Testis (tissue), 2 donors: ENCODE measurements at regions not wholly inside any gene's neighbourhood (a gene's known extent, or its start where the extent isn't known, plus 50 kb on each side); places are given as distances from the start of the nearest gene placed in this dataset.

Experiments used
- POLR2A ChIP-seq: fragments of 450-650 bp; IDR thresholded peaks from one replicate; pipeline ENCODE4 v1.6.1; 2017; ENCODE audit warnings: antibody characterized with exemption, mild to moderate bottlenecking, moderate library complexity
- TF ChIP-seq, protein P1 (sequence below), 3 experiments: fragments of 450-650 bp in 2 of 3; fragments of 200-600 bp in 1 of 3; sonication (generic) in 1 of 3; IDR thresholded peaks; one replicate each; pipeline ENCODE4 v1.5.1; 2016 to 2019; ENCODE audit warnings: antibody characterized with exemption in 3 of 3, mild to moderate bottlenecking in 2 of 3, moderate library complexity in 1 of 3

DNA sequence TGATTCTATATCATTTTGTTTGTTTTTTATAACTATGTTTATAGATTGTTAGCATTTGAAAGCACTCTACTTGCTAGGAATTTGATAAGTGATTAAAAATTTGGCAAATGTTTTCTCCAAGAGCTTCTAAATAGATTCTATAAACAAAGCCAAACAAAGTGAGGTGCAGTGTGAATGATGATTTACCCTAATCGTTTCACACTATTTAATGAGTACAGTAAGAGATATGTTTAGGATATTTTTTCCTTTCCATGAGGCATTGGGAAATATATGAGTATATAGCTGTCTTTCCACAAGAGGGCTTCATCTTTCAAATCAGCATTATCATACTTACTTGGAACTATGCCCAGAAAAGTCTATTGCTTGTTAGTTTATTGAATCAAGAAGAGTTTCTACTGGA, 277.0 kb upstream of the BRINP3 start:
- TF ChIP-seq, protein P1, sequence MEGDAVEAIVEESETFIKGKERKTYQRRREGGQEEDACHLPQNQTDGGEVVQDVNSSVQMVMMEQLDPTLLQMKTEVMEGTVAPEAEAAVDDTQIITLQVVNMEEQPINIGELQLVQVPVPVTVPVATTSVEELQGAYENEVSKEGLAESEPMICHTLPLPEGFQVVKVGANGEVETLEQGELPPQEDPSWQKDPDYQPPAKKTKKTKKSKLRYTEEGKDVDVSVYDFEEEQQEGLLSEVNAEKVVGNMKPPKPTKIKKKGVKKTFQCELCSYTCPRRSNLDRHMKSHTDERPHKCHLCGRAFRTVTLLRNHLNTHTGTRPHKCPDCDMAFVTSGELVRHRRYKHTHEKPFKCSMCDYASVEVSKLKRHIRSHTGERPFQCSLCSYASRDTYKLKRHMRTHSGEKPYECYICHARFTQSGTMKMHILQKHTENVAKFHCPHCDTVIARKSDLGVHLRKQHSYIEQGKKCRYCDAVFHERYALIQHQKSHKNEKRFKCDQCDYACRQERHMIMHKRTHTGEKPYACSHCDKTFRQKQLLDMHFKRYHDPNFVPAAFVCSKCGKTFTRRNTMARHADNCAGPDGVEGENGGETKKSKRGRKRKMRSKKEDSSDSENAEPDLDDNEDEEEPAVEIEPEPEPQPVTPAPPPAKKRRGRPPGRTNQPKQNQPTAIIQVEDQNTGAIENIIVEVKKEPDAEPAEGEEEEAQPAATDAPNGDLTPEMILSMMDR (IDR thresholded peaks at IDR 0.05) = no peak
- no peak for TF ChIP-seq POLR2A
